NCI-H1092 (cell line): ENCODE measurements at regions not wholly inside any gene's neighbourhood (a gene's known extent, or its start where the extent isn't known, plus 50 kb on each side); places are given as distances from the start of the nearest gene placed in this dataset.
"Not testable (repeated sequence)": the region's sequence is repeated elsewhere in the genome, so short reads cannot be mapped to it uniquely, and the experiment has no call there.

Experiments
- DNase-seq: peaks from one replicate; lab custom pipeline; 2025; lab: John Stamatoyannopoulos, UW

GRCh38 chr10:78096486-78096885, 62.8 kb downstream of the RPS24 start:
- not testable (repeated sequence) for DNase-seq

GRCh38 chr10:78102593-78102992, 68.9 kb downstream of the RPS24 start:
- DNase-seq, result not testable (repeated sequence)

GRCh38 chr10:78109210-78109609, 75.5 kb downstream of the RPS24 start:
- DNase-seq, result no peak

- DNase-seq, result no peak
Measured at GRCh38 chr10:78115135-78115853, 81.6 kb downstream of the RPS24 start.

GRCh38 chr10:78116361-78116760, 82.7 kb downstream of the RPS24 start:
- no peak for DNase-seq

- no peak for DNase-seq
Measured at GRCh38 chr10:78118591-78118990, 84.9 kb downstream of the RPS24 start.

GRCh38 chr10:78121801-78122200, 88.1 kb downstream of the RPS24 start:
- no peak for DNase-seq

GRCh38 chr10:78124167-78124566, 90.5 kb downstream of the RPS24 start:
- DNase-seq, result no peak

- DNase-seq, result no peak
Measured at GRCh38 chr10:78129211-78129610, 95.5 kb downstream of the RPS24 start.

- no peak for DNase-seq
Measured at GRCh38 chr10:78130966-78131710, 97.5 kb downstream of the RPS24 start.

GRCh38 chr10:78134773-78135306, 101.2 kb downstream of the RPS24 start:
- DNase-seq, result no peak

- no peak for DNase-seq
Measured at GRCh38 chr10:78137147-78137546, 103.5 kb downstream of the RPS24 start.

- DNase-seq, result no peak
Measured at GRCh38 chr10:78139341-78139740, 105.7 kb downstream of the RPS24 start.

GRCh38 chr10:78140066-78140630, 106.5 kb downstream of the RPS24 start:
- DNase-seq, result no peak

- DNase-seq, result no peak
Measured at GRCh38 chr10:78143576-78143975, 109.9 kb downstream of the RPS24 start.

GRCh38 chr10:78146200-78146599, 112.5 kb downstream of the RPS24 start:
- no peak for DNase-seq

GRCh38 chr10:78147202-78147601, 113.5 kb downstream of the RPS24 start:
- DNase-seq, result no peak

GRCh38 chr10:78148216-78148960, 114.7 kb downstream of the RPS24 start:
- DNase-seq, result no peak

- DNase-seq, result no peak
Measured at GRCh38 chr10:78148961-78149612, 115.4 kb downstream of the RPS24 start.

GRCh38 chr10:78150756-78151155, 117.1 kb downstream of the RPS24 start:
- no peak for DNase-seq

- DNase-seq, result no peak
Measured at GRCh38 chr10:78155722-78156121, 122.1 kb downstream of the RPS24 start.

- DNase-seq, result no peak
Measured at GRCh38 chr10:78160591-78160990, 126.9 kb downstream of the RPS24 start.
